CD4-positive, alpha-beta memory T cell (primary cell): ENCODE measurements at regions not wholly inside any gene's neighbourhood (a gene's known extent, or its start where the extent isn't known, plus 50 kb on each side); places are given as distances from the start of the nearest gene placed in this dataset.

Experiments
- CTCF ChIA-PET: fragments of 350-600 bp; sonication (Branson Sonifier 250); formaldehyde crosslinking; loops from one replicate; lab custom pipeline; 2021; ENCODE audit warnings: inconsistent platforms; ENCODE audit not compliant: partially characterized antibody; lab: Charles Lee
- POLR2A ChIA-PET: fragments of 350-600 bp; sonication (Branson Sonifier 250); formaldehyde crosslinking; loops from one replicate; lab custom pipeline; 2021; ENCODE audit not compliant: partially characterized antibody; lab: Charles Lee
- DNase-seq, 5 donors: peaks; one replicate each; pipeline versions ENCODE4 v3.0.0 to v3.0.0-alpha.2; 2020 to 2022; ENCODE audit warnings: mixed read lengths in 1 of 5
- H3K27ac ChIP-seq: one replicate; pipeline ENCODE4 v1.7.0; 2013; ENCODE audit warnings: low read depth, low read length
- H3K27me3 ChIP-seq: 2 replicates; pipeline ENCODE4 v1.7.0; 2013; ENCODE audit warnings: mild to moderate bottlenecking, low read length, moderate library complexity; ENCODE audit not compliant: insufficient read depth
- H3K36me3 ChIP-seq: 2 replicates; pipeline ENCODE4 v1.7.0; 2013; ENCODE audit warnings: mild to moderate bottlenecking, low read length, moderate library complexity; ENCODE audit not compliant: insufficient read depth
- H3K4me1 ChIP-seq: 2 replicates; pipeline ENCODE4 v1.7.0; 2013; ENCODE audit warnings: mild to moderate bottlenecking, low read length, moderate library complexity; ENCODE audit not compliant: insufficient read depth
- H3K4me3 ChIP-seq, 2 donors: one replicate each; pipeline ENCODE4 v1.7.0; 2013; ENCODE audit warnings: low read length in 2 of 2, mild to moderate bottlenecking in 1 of 2
- H3K9me3 ChIP-seq, 2 donors: one replicate each; pipeline ENCODE4 v1.7.0; 2013; ENCODE audit warnings: low read length in 2 of 2, control low read depth in 1 of 2; ENCODE audit not compliant: control insufficient read depth in 1 of 2
- H3K27ac Mint-ChIP-seq, 7 donors: one replicate each; pipeline ENCODE4 v1.8.0; 2020 to 2021; ENCODE audit warnings: mixed read lengths in 7 of 7, mild to moderate bottlenecking in 6 of 7, inconsistent platforms in 3 of 7, moderate library complexity in 3 of 7
- H3K27me3 Mint-ChIP-seq, 2 donors: one replicate each; pipeline ENCODE4 v1.8.0; 2020 to 2021; ENCODE audit warnings: mixed read lengths in 2 of 2
- H3K36me3 Mint-ChIP-seq, 2 donors: one replicate each; pipeline ENCODE4 v1.8.0; 2020 to 2021; ENCODE audit warnings: mixed read lengths in 2 of 2, inconsistent platforms in 1 of 2, mild to moderate bottlenecking in 1 of 2
- H3K4me1 Mint-ChIP-seq, 4 donors: one replicate each; pipeline ENCODE4 v1.8.0; 2020 to 2021; ENCODE audit warnings: mixed read lengths in 4 of 4, mild to moderate bottlenecking in 1 of 4
- H3K4me3 Mint-ChIP-seq, 8 donors: one replicate each; pipeline ENCODE4 v1.8.0; 2020 to 2021; ENCODE audit warnings: mixed read lengths in 8 of 8, mild to moderate bottlenecking in 7 of 8, moderate library complexity in 6 of 8, inconsistent platforms in 3 of 8
- H3K9me3 Mint-ChIP-seq, 8 donors: one replicate each; pipeline ENCODE4 v1.8.0; 2020 to 2021; ENCODE audit warnings: mixed read lengths in 8 of 8, mild to moderate bottlenecking in 5 of 8, inconsistent platforms in 3 of 8, moderate library complexity in 1 of 8
- intact Hi-C: fragments of 100-400 bp; cut with micrococcal nuclease; formaldehyde crosslinking; loops from one replicate; pipeline ENCODE4 v1.15.1; 2023

- ChIA-PET POLR2A (no interaction called here), CTCF (no interaction called here)
- intact Hi-C loops: no loop called here
- DNase-seq: no peak
- Mint-ChIP-seq H3K9me3 (peaks cover 0 to 9% (median 1%) of the 10 kb centered on the region in 8 donors), H3K36me3 (no peaks in the 10 kb centered on the region), H3K27me3 (no peaks in the 10 kb centered on the region), H3K27ac (no peak overlapping the region), H3K4me3 (no peak overlapping the region), H3K4me1 (no peaks in the 10 kb centered on the region)
- Histone ChIP-seq H3K36me3 (no peaks in the 10 kb centered on the region), H3K9me3 (no peaks in the 10 kb centered on the region), H3K27ac (no peak overlapping the region), H3K4me1 (no peaks in the 10 kb centered on the region), H3K4me3 (no peak overlapping the region), H3K27me3 (no peaks in the 10 kb centered on the region)
These were observed 589.5 kb upstream of the TBX3 start for GRCh38 chr12:115273456-115273855.

DNA sequence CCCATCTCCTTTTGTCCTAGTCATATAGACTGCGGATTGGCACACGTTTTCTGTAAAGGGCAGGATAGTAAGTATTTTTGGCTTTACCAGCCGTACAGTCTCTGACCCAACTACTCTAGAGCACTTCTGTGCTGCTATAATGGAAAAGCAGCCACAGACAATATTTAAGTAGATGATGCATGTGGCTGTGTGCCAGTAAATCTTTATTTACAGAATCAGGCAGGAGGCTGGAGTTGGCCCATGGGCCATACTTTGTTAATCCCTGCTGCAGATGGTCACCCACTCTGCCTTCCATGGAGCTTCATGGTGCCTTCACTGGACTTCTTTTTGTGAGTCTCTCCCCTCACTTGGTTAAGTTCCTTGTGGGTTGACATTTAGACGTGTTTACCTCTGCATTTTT lies 584.5 kb upstream of the TBX3 start:
- no peaks in the 10 kb centered on the region for H3K4me1 Mint-ChIP-seq
- CTCF ChIA-PET: no interaction called here
- intact Hi-C loops: no loop called here
- DNase-seq: no peak
- H3K4me3 Mint-ChIP-seq: no peak overlapping the region
- POLR2A ChIA-PET: no interaction called here
- H3K27me3 Mint-ChIP-seq: no peaks in the 10 kb centered on the region
- Histone ChIP-seq H3K9me3 (no peaks in the 10 kb centered on the region), H3K27me3 (no peaks in the 10 kb centered on the region), H3K4me3 (no peak overlapping the region), H3K36me3 (no peaks in the 10 kb centered on the region), H3K27ac (no peak overlapping the region), H3K4me1 (no peaks in the 10 kb centered on the region)
- H3K9me3 Mint-ChIP-seq: peaks cover 0 to 15% (median 2%) of the 10 kb centered on the region in 8 donors
- H3K36me3 Mint-ChIP-seq: no peaks in the 10 kb centered on the region
- H3K27ac Mint-ChIP-seq: no peak overlapping the region

GRCh38 chr12:115267891-115268290 lies 583.9 kb upstream of the TBX3 start:
- intact Hi-C loops: no loop called here
- no peaks in the 10 kb centered on the region for H3K9me3 ChIP-seq
- Mint-ChIP-seq H3K27ac (no peak overlapping the region), H3K4me1 (no peaks in the 10 kb centered on the region), H3K9me3 (peaks cover 0 to 13% (median 4%) of the 10 kb centered on the region in 8 donors), H3K27me3 (no peaks in the 10 kb centered on the region), H3K36me3 (no peaks in the 10 kb centered on the region), H3K4me3 (no peak overlapping the region)
- CTCF ChIA-PET: no interaction called here
- no peaks in the 10 kb centered on the region for H3K4me1 ChIP-seq
- no peak overlapping the region for H3K4me3 ChIP-seq
- no peaks in the 10 kb centered on the region for H3K27me3 ChIP-seq
- no peak overlapping the region for H3K27ac ChIP-seq
- DNase-seq: no peak
- no peaks in the 10 kb centered on the region for H3K36me3 ChIP-seq
- POLR2A ChIA-PET: no interaction called here

- Histone ChIP-seq H3K4me1 (no peaks in the 10 kb centered on the region), H3K27ac (no peak overlapping the region), H3K27me3 (no peaks in the 10 kb centered on the region), H3K4me3 (no peak overlapping the region), H3K9me3 (no peaks in the 10 kb centered on the region), H3K36me3 (no peaks in the 10 kb centered on the region)
- no peak overlapping the region for H3K4me3 Mint-ChIP-seq
- intact Hi-C loops: no loop called here
- H3K9me3 Mint-ChIP-seq: peaks cover 0 to 13% (median 3%) of the 10 kb centered on the region in 8 donors
- H3K27me3 Mint-ChIP-seq: no peaks in the 10 kb centered on the region
- no peaks in the 10 kb centered on the region for H3K36me3 Mint-ChIP-seq
- POLR2A ChIA-PET: no interaction called here
- no peak for DNase-seq
- H3K4me1 Mint-ChIP-seq: no peaks in the 10 kb centered on the region
- CTCF ChIA-PET: no interaction called here
- H3K27ac Mint-ChIP-seq: no peak overlapping the region
These were observed 583.5 kb upstream of the TBX3 start for GRCh38 chr12:115267464-115267863.

DNA sequence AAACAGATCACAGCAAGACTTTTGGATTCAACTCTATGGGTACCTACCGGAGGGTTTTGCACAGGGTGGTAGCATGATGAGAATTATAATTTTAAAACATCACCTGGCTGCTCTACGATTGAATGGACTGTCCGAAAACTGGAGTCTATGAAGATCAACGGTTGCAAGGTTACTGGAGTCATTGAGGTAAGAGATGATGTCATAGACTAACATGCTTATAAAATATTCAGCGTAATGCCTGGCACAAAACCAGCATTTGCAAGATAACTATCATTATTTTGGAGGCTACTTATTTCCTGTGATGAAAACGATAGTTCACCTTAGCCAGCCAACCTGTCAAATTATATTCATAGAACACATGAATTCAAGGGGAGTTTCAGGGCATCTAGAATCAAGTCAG lies 580.6 kb upstream of the TBX3 start:
- Mint-ChIP-seq H3K36me3 (no peaks in the 10 kb centered on the region), H3K27me3 (no peaks in the 10 kb centered on the region), H3K9me3 (peaks cover 0 to 11% (median 4%) of the 10 kb centered on the region in 8 donors), H3K27ac (no peak overlapping the region), H3K4me3 (no peak overlapping the region), H3K4me1 (no peaks in the 10 kb centered on the region)
- Histone ChIP-seq H3K36me3 (no peaks in the 10 kb centered on the region), H3K4me1 (no peaks in the 10 kb centered on the region), H3K4me3 (no peak overlapping the region), H3K27me3 (no peaks in the 10 kb centered on the region), H3K9me3 (no peaks in the 10 kb centered on the region), H3K27ac (no peak overlapping the region)
- CTCF ChIA-PET: no interaction called here
- POLR2A ChIA-PET: no interaction called here
- DNase-seq: no peak
- intact Hi-C loops: no loop called here

DNA sequence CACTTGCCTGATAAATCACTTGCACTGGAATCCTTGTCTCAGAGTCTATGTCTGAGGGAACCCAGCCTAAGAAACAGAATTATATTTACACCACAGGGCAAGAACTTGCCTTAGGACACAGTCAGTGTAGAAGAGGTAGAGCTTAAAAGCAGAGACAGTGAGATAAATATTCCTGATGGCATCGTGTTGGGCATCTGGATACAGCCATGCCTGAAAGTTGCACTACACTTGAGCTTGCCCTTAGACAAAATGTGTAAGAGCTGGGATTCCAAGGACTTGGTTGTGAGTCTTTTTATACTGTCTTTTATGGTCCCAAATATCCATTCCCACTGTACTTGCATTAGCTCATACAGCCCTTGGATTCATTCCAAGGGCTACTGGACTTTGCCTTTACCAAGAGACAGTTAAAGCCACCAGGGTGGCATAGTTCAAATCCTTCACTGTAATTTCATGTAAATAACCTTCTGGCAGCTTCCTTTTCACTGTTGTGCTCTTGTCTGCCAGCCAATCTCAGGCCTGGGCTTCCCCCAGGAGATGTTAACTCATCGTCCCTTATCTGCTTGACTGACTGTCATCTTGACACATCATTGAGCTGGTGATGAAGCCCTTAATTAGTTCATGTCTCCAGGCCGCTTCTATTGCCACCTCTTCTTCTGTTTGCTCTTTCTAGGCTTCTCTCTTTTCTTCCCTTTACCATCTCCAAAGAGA lies 577.9 kb upstream of the TBX3 start:
- no peaks in the 10 kb centered on the region for H3K9me3 ChIP-seq
- no peak for DNase-seq
- CTCF ChIA-PET: no interaction called here
- Mint-ChIP-seq H3K27ac (no peak overlapping the region), H3K4me3 (no peak overlapping the region), H3K36me3 (no peaks in the 10 kb centered on the region), H3K27me3 (no peaks in the 10 kb centered on the region), H3K9me3 (peaks cover 0 to 13% (median 5%) of the 10 kb centered on the region in 8 donors), H3K4me1 (no peaks in the 10 kb centered on the region)
- H3K27ac ChIP-seq: no peak overlapping the region
- no peak overlapping the region for H3K4me3 ChIP-seq
- no peaks in the 10 kb centered on the region for H3K27me3 ChIP-seq
- H3K36me3 ChIP-seq: no peaks in the 10 kb centered on the region
- intact Hi-C loops: no loop called here
- POLR2A ChIA-PET: no interaction called here
- no peaks in the 10 kb centered on the region for H3K4me1 ChIP-seq

- no peaks in the 10 kb centered on the region for H3K4me1 ChIP-seq
- Mint-ChIP-seq H3K36me3 (no peaks in the 10 kb centered on the region), H3K27ac (no peak overlapping the region), H3K27me3 (no peaks in the 10 kb centered on the region), H3K4me3 (no peak overlapping the region), H3K9me3 (peaks cover 0 to 13% (median 6%) of the 10 kb centered on the region in 8 donors), H3K4me1 (no peaks in the 10 kb centered on the region)
- no peaks in the 10 kb centered on the region for H3K27me3 ChIP-seq
- no peaks in the 10 kb centered on the region for H3K9me3 ChIP-seq
- DNase-seq: no peak
- POLR2A ChIA-PET: no interaction called here
- no peak overlapping the region for H3K4me3 ChIP-seq
- CTCF ChIA-PET: no interaction called here
- no peak overlapping the region for H3K27ac ChIP-seq
- H3K36me3 ChIP-seq: no peaks in the 10 kb centered on the region
- intact Hi-C loops: no loop called here
These were observed 577.0 kb upstream of the TBX3 start for GRCh38 chr12:115260762-115261675.
